A204.1 (cell line): ENCODE measurements at regions not wholly inside any gene's neighbourhood (a gene's known extent, or its start where the extent isn't known, plus 50 kb on each side); places are given as distances from the start of the nearest gene placed in this dataset.
"Not testable (repeated sequence)": the region's sequence is repeated elsewhere in the genome, so short reads cannot be mapped to it uniquely, and the experiment has no call there.

Source experiments
- FAIRE-seq: peaks from 2 replicates; lab custom pipeline; 2012; peaks lifted over from hg19 to GRCh38; lab: Jason Lieb, UNC

DNA sequence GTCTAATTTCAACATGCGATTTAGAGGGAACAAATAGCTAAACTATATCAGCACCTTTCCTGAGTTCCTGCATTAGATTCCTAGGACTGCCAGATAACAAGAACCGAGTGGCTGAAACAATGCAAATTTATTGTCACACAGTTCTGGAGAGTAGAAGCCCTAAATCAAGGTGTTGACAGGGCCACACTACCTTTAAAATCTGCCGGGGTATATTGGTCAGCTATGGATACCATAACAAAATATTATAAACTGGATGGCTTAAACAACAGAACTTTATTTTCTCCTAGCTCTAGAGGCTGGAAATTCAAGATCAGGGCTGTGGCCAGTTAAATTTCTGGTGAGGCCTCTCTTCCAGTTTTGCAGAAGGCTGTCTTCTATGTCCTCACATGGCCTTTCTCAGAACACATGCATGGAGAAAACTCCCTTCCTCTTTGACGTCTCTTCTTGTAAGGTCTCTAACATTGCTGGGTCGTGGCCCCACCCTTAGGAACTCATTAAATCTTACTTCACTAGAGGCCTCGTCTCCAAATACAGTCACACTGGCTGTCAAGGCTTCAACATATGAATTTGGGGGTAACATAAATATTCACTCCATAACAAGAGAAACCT is 144.3 kb downstream of the FCRL5 start:
- FAIRE-seq: no peak

- FAIRE-seq: no peak
Measured at GRCh38 chr1:157407367-157407766, 144.9 kb downstream of the FCRL5 start.

GRCh38 chr1:157405662-157406061 is 146.7 kb downstream of the FCRL5 start:
- no peak for FAIRE-seq

- FAIRE-seq: no peak
Measured at GRCh38 chr1:157404614-157405013, 147.7 kb downstream of the FCRL5 start.

DNA sequence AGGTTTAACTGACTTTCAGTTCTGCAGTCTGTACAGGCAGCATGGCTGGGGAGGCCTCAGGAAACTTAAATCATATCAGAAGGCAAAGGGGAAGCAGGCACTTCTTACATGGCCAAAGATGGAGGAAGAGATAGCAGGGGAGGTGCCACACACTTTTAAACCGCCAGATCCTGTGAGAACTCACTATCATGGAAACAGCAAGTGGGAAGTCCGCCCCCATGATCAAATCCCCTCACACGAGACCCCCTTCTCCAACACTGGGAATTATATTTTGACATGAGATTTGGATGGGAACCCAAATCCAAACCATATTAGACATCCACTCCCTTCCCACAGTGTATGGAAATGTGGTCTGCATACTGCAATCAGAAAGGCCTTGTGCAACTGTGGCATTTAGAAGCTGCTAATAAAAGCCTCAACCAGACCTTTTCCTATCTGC is 148.2 kb downstream of the FCRL5 start:
- FAIRE-seq: no peak

GRCh38 chr1:157403608-157404007 is 148.7 kb downstream of the FCRL5 start:
- no peak for FAIRE-seq

GRCh38 chr1:157403203-157403602 is 149.1 kb downstream of the FCRL5 start:
- FAIRE-seq: no peak

DNA sequence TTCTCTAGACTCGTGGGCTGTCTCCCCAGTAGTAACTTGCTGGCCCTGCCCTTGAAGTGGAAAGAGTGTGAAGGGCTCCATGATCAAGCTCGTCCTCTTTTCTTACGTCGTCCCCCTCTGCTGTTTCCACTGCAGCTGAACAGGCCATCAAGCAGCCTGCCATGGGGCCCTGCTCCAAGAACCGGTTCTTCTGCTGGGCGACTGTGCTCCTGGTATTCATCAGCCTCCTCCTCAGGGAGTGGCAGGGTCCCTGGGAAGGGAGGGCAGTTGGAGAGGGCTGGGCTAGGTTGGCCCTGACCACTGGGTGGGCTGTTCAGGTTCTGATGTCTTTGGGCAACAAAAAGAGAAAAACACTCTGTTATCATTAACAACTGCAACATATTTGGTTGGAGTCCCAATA is 151.5 kb downstream of the FCRL5 start:
- FAIRE-seq: no peak

GRCh38 chr1:157399984-157400382 is 152.3 kb downstream of the FCRL5 start:
- FAIRE-seq: no peak

DNA sequence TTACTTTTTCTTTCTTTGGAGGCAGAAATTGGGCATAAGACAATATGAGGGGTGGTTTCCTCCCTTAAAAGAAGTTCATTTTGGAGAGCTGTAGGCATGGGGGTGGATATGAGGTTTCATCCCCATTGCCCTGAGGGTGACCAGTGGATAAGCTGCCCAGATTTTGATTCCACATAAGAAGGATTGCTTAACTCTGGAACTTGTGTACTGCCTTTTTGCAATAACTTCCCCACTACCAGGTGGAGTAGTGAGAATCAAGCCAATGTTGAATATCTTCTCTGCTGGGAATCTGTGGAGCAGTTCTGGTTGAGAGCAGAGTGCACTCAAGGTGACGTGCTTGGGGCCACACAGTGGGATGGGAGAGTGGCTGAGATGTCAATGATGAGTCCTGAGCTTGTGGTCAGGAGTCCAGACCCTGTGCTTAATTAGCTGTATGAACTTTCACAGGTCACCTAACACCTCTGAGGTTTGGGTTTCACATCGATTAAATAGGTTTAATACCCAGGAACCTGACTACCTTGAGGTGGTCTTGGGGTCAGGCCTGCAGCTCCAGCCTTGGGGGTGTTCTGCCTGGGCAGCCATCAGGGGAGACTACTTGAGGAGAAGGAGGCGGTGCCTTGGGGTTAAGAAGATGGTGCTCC is 152.9 kb downstream of the FCRL5 start:
- FAIRE-seq: no peak

DNA sequence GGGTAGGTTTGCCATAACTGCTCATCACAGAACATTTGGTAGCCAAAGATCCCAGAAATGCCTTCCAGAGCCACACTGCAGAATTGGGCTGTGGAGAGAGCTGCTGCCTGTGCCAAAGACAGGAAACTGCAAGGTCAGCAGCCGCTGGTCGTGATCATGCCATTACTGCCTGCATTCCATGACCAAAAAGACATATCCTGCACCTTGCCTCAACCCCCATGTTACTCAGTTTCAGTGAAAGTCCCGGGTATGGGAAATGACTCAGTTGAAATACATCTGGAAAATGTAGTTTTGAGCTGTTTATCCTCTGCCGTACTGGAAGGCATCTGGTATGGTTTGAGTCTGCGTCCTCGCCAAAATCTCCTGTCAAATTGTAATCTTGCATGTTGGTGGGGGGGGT is 161.7 kb downstream of the FCRL5 start:
- FAIRE-seq: no peak

DNA sequence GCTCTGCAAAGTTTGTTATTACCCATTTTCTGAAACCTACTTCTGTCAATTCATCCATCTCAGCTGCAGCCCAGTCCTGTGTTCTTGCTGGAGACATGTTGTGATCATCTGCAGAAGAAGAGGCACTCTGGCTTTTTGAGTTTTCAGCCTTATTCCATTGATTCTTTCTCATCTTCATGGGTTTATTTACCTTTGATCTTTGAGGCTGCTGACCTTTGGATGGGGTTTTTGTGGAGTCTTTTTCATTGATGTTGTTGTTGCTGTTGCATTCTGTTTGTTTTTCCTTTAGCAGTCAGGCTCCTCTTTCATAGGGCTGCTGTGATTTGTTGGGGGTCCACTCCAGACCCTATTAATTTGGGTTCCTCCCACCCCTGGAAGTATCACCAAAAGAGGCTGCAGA is 164.3 kb downstream of the FCRL5 start:
- FAIRE-seq: no peak

- FAIRE-seq: no peak
Measured at GRCh38 chr1:157384258-157384657, 168.1 kb downstream of the FCRL5 start.

DNA sequence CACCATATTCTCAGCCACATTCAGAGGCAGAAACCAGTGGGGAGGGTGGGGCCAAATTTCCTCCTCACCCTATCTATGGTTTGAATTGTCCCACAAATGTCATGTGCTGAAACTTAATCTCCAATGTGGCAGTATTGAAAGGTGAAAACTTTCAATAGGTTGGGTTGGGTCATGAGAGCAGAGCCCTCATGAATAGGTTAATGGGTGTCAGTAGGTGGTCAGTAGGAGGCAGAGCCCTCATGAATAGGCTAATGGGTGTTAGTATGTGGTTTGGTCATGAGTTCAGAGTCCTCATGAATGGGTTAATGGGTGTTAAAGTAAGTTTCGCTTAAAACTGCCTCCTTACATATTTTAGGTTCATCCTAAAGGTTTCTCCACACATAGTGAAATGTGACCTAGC is 170.0 kb downstream of the FCRL5 start:
- FAIRE-seq: no peak

DNA sequence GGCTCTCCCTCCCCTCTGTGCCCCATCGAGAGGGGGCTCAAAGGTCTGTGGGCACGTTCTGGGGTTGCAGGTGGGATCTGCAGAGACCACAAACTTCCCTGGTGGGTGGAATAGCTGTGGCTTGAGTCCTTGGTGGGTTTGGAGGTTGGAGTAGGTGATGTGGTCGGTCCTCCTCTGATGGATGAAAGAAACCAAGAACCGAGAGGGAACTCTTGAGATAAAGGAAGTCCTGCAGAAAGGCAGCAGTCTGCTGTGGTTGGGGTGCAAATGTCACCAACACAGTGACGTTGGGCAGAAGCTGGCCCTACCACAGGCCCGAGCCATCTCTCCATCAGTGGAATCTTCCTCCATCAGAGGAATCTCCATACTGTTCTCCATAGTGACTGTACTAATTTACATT is 171.8 kb downstream of the FCRL5 start:
- FAIRE-seq: no peak

- not testable (repeated sequence) for FAIRE-seq
Measured at GRCh38 chr1:157377280-157377713, 175.0 kb downstream of the FCRL5 start.

DNA sequence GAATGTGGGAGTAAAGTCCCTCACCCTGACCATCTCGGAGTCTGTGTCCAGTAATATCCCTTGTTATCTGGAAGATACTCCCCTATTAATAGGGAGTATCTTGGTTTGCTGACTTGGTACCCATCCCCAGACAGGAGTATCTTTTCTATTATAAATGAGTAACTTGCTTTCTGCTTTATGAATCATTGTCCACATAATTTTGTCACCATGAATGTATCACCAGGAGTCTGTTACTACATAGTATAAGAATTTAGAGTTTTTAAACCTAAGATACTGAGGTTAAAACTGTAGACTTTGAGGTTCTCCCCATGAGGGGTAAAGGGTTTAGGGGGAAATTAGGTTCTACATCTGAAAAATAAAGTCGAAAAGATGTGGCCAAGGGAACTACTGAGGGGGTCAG is 175.6 kb downstream of the FCRL5 start:
- no peak for FAIRE-seq

DNA sequence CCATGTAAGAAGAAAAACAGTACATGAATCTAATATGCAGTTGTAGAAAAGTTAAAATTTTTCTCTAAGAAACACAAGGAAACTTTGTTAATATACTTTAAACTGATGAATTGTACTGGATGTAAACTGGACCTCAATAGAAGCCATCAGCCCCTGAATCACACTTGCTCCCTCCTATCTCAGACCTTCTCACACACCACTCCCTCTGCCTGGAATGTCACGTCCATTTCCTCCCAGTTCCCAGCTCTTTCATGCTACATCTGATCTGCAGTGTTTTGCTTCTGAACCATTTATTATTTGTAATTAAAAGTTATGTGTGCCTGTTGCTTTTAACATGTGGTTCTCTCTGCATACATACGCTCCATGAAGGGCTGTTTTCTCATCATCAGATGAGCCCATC is 180.0 kb downstream of the FCRL5 start:
- FAIRE-seq: not testable (repeated sequence)

DNA sequence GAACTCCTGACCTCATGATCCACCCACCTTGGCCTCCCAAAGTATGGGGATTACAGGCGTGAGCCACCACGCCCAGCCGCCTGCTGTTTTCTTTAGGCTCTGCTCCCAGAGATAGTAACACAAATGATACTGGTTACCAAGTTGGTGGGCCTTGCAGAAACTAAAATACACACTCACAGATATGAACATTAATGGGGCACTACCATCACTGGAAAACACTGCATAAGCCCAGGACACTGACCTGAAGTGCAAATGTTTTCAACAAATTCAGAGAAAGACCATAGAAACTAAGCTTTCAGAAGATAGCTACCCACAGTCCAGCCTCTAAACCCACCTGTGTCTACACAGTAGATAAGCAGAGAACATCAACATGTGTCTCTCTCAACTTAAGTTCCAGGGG is 180.5 kb downstream of the FCRL5 start:
- FAIRE-seq: no peak

- no peak for FAIRE-seq
Measured at GRCh38 chr1:157371221-157371620, 181.1 kb downstream of the FCRL5 start.

GRCh38 chr1:157370698-157371097 is 181.6 kb downstream of the FCRL5 start:
- FAIRE-seq: no peak

DNA sequence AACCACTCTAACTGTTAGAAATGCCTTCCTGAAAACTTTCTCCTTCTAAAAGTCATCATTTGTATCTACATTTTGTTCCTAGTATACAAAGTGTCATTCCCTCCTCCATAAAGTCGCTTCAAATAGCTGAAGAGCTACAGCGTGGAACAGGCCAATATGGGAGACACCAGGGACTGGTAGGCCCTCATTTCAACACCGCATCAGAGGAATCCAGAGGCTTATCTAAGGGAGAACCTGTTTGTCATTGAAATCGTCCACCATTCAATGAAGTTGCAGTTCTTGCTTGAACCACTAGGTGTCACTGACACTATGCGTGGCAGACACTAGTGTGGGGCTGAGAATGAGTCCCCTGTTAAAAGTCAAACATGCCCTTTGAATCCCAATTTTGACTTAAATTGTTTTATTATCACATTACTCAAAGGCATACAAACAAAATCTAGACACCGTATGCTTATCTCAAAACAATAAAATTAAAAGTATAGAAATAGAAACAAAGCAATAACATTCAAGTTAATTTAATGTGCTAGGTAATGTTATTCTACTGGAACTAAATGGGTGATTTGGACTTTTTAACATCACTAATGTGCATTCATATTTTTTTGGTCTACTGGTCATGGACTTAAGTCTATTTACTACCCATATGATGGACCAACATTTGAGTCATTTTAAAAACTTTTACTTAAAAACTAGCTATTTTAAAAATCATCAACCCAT is 182.3 kb downstream of the FCRL5 start:
- FAIRE-seq: peak; percentile 47

GRCh38 chr1:157368941-157369340 is 183.4 kb downstream of the FCRL5 start:
- FAIRE-seq: not testable (repeated sequence)

- FAIRE-seq: no peak
Measured at GRCh38 chr1:157368363-157368762, 184.0 kb downstream of the FCRL5 start.
